SK-N-SH treated with all-trans-retinoic acid at 6 μM for 48 hours (cell line): ENCODE measurements at regions not wholly inside any gene's neighbourhood (a gene's known extent, or its start where the extent isn't known, plus 50 kb on each side); places are given as distances from the start of the nearest gene placed in this dataset.
"Not testable (repeated sequence)": the region's sequence is repeated elsewhere in the genome, so short reads cannot be mapped to it uniquely, and the experiment has no call there.

ENCODE experiments used
- ATAC-seq: fragments of 200-7000 bp; cut with Tn5 transposase; 3 replicates; pipeline ENCODE4 v1.9.1; 2020; ENCODE audit warnings: mild to moderate bottlenecking, moderate library complexity
- ARNTL ChIP-seq: fragments of 450-650 bp; formaldehyde crosslinking; IDR thresholded peaks from 2 replicates; pipeline ENCODE4 v1.5.0; 2020; ENCODE audit warnings: low read depth, mild to moderate bottlenecking, moderate library complexity, borderline replicate concordance
- CREB5 ChIP-seq: fragments of 250-450 bp; sonication (Bioruptor Pico); IDR thresholded peaks from 2 replicates; pipeline ENCODE4 v1.5.1; 2020; ENCODE audit warnings: low read depth, mild to moderate bottlenecking, moderate library complexity
- CSDC2 ChIP-seq: fragments of 250-450 bp; sonication (Bioruptor Pico); IDR thresholded peaks from 2 replicates; pipeline ENCODE4 v1.5.0; 2020; ENCODE audit warnings: mild to moderate bottlenecking, moderate library complexity
- ESRRG ChIP-seq: fragments of 250-450 bp; sonication (Bioruptor Pico); IDR thresholded peaks from 2 replicates; pipeline ENCODE4 v1.6.1; 2021; ENCODE audit warnings: mild to moderate bottlenecking
- GLIS3 ChIP-seq: fragments of 250-450 bp; sonication (Bioruptor Pico); IDR thresholded peaks from 2 replicates; pipeline ENCODE4 v1.5.0; 2020; ENCODE audit warnings: mild to moderate bottlenecking, moderate library complexity
- ISL1 ChIP-seq: fragments of 250-450 bp; sonication (Bioruptor Pico); IDR thresholded peaks from 2 replicates; pipeline ENCODE4 v2.1.2; 2022; ENCODE audit warnings: mild to moderate bottlenecking, moderate library complexity
- OSR1 ChIP-seq: fragments of 250-450 bp; sonication (Bioruptor Pico); IDR thresholded peaks from 2 replicates; pipeline ENCODE4 v1.8.0; 2022; ENCODE audit warnings: moderate library complexity, mild to moderate bottlenecking, inconsistent platforms
- PPARA ChIP-seq: fragments of 250-450 bp; sonication (Bioruptor Pico); IDR thresholded peaks from 2 replicates; pipeline ENCODE4 v1.5.0; 2020; ENCODE audit warnings: mild to moderate bottlenecking, borderline replicate concordance
- RARB ChIP-seq: fragments of 250-450 bp; sonication (Bioruptor Pico); IDR thresholded peaks from 2 replicates; pipeline ENCODE4 v1.8.0; 2021; ENCODE audit warnings: mild to moderate bottlenecking, moderate library complexity
- TCF4 ChIP-seq: fragments of 250-450 bp; sonication (Bioruptor Pico); IDR thresholded peaks from 2 replicates; pipeline ENCODE4 v1.8.0; 2021; ENCODE audit warnings: mild to moderate bottlenecking, moderate library complexity, borderline replicate concordance
- TOX ChIP-seq: fragments of 250-450 bp; sonication (Bioruptor Pico); IDR thresholded peaks from 2 replicates; pipeline ENCODE4 v1.8.0; 2021; ENCODE audit warnings: mild to moderate bottlenecking, moderate library complexity, borderline replicate concordance
- ZFP30 ChIP-seq: fragments of 450-650 bp; formaldehyde crosslinking; IDR thresholded peaks from 2 replicates; pipeline ENCODE4 v1.5.0; 2022; ENCODE audit warnings: mild to moderate bottlenecking, moderate library complexity
- ZNF565 ChIP-seq: fragments of 450-650 bp; formaldehyde crosslinking; conservative IDR thresholded peaks from 2 replicates; pipeline ENCODE4 v1.5.0; 2020; ENCODE audit warnings: low read depth, mild to moderate bottlenecking, moderate library complexity
- ZNF70 ChIP-seq: fragments of 450-650 bp; formaldehyde crosslinking; IDR thresholded peaks from 2 replicates; pipeline ENCODE4 v1.5.0; 2020; ENCODE audit warnings: mild to moderate bottlenecking, moderate library complexity
- ZNF8 ChIP-seq: fragments of 450-650 bp; formaldehyde crosslinking; IDR thresholded peaks from 2 replicates; pipeline ENCODE4 v1.5.0; 2020; ENCODE audit warnings: mild to moderate bottlenecking, moderate library complexity
- TF ChIP-seq, protein P1 (sequence below): fragments of 250-450 bp; sonication (Bioruptor Pico); IDR thresholded peaks from 2 replicates; pipeline ENCODE4 v1.5.0; 2020; ENCODE audit warnings: mild to moderate bottlenecking, moderate library complexity
- TF ChIP-seq, protein P2 (sequence below): fragments of 250-450 bp; sonication (Bioruptor Pico); IDR thresholded peaks from 2 replicates; pipeline ENCODE4 v1.8.0; 2021; ENCODE audit warnings: low read depth, mild to moderate bottlenecking, moderate library complexity, borderline replicate concordance

- no peak for ATAC-seq
- TF ChIP-seq, protein P1, sequence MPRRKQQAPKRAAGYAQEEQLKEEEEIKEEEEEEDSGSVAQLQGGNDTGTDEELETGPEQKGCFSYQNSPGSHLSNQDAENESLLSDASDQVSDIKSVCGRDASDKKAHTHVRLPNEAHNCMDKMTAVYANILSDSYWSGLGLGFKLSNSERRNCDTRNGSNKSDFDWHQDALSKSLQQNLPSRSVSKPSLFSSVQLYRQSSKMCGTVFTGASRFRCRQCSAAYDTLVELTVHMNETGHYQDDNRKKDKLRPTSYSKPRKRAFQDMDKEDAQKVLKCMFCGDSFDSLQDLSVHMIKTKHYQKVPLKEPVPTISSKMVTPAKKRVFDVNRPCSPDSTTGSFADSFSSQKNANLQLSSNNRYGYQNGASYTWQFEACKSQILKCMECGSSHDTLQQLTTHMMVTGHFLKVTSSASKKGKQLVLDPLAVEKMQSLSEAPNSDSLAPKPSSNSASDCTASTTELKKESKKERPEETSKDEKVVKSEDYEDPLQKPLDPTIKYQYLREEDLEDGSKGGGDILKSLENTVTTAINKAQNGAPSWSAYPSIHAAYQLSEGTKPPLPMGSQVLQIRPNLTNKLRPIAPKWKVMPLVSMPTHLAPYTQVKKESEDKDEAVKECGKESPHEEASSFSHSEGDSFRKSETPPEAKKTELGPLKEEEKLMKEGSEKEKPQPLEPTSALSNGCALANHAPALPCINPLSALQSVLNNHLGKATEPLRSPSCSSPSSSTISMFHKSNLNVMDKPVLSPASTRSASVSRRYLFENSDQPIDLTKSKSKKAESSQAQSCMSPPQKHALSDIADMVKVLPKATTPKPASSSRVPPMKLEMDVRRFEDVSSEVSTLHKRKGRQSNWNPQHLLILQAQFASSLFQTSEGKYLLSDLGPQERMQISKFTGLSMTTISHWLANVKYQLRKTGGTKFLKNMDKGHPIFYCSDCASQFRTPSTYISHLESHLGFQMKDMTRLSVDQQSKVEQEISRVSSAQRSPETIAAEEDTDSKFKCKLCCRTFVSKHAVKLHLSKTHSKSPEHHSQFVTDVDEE: no peak
- no peak for TF ChIP-seq CREB5 (CRISPR knock-in tag)
- TF ChIP-seq, all 23 proteins: peak for 0
Observed at GRCh38 chr16:29304251-29304650, 102.3 kb downstream of the NPIPB11 start.

- no peak for TF ChIP-seq GLIS3 (CRISPR knock-in tag)
- no peak for TF ChIP-seq CREB5 (CRISPR knock-in tag)
- TF ChIP-seq ISL1 (CRISPR knock-in tag): no peak
- no peak for TF ChIP-seq TOX
- TF ChIP-seq PPARA (CRISPR knock-in tag): no peak
- no peak for TF ChIP-seq OSR1 (CRISPR knock-in tag)
- TF ChIP-seq ESRRG (CRISPR knock-in tag): no peak
- no peak for TF ChIP-seq ZNF70
- TF ChIP-seq TCF4 (CRISPR knock-in tag): no peak
- no peak for TF ChIP-seq ARNTL (CRISPR knock-in tag)
- no peak for ATAC-seq
Observed at GRCh38 chr16:29303520-29303919, 103.0 kb downstream of the NPIPB11 start.

- TF ChIP-seq ZNF565 (no peak), RARB (CRISPR knock-in tag) (no peak), PPARA (CRISPR knock-in tag) (no peak), ZFP30 (no peak), ZNF8 (CRISPR knock-in tag) (no peak), CREB5 (CRISPR knock-in tag) (no peak), TOX (no peak), OSR1 (CRISPR knock-in tag) (no peak), CSDC2 (CRISPR knock-in tag) (no peak)
- TF ChIP-seq, protein P2, sequence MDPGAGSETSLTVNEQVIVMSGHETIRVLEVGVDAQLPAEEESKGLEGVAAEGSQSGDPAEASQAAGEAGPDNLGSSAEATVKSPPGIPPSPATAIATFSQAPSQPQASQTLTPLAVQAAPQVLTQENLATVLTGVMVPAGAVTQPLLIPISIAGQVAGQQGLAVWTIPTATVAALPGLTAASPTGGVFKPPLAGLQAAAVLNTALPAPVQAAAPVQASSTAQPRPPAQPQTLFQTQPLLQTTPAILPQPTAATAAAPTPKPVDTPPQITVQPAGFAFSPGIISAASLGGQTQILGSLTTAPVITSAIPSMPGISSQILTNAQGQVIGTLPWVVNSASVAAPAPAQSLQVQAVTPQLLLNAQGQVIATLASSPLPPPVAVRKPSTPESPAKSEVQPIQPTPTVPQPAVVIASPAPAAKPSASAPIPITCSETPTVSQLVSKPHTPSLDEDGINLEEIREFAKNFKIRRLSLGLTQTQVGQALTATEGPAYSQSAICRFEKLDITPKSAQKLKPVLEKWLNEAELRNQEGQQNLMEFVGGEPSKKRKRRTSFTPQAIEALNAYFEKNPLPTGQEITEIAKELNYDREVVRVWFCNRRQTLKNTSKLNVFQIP (CRISPR knock-in tag): no peak
Observed at GRCh38 chr16:29302976-29303375, 103.5 kb downstream of the NPIPB11 start.

DNA sequence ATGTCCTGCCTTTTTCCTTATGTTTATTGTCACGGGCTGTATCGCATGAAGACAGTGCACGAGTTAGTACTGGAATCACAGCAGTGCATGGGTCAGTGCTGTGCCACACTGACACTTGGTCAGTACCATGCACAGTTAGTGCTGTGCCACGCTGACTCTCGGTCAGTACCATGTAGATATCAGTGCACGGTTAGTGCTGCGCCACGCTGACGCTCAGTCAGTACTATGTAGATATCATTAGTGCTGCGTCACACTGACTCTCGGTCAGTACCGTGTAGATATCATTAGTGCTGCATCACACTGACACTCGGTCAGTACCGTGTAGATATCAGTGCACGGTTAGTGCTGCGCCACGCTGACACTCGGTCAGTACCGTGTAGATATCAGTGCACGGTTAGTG is 104.1 kb downstream of the NPIPB11 start:
- not testable (repeated sequence) for ATAC-seq

More at GRCh38 chr16:29302976-29303375, 103.5 kb downstream of the NPIPB11 start:
- no peak for ATAC-seq

GRCh38 chr16:29301662-29302285 is 104.7 kb downstream of the NPIPB11 start:
- ATAC-seq: not testable (repeated sequence)
